Hepatocyte (in vitro differentiated cells): ENCODE measurements at regions not wholly inside any gene's neighbourhood (a gene's known extent, or its start where the extent isn't known, plus 50 kb on each side); places are given as distances from the start of the nearest gene placed in this dataset.

Experiments used
- DNase-seq: peaks from one replicate; pipeline ENCODE4 v3.0.0-alpha.2; 2016; ENCODE audit warnings: low spot score
- H2AFZ ChIP-seq: fragments of 200-600 bp; sonication (generic); 2 replicates; pipeline ENCODE4 v1.6.0; 2016; ENCODE audit warnings: antibody characterized with exemption, mild to moderate bottlenecking
- H3K27ac ChIP-seq: fragments of 200-600 bp; sonication (generic); 2 replicates; pipeline ENCODE4 v1.5.1; 2016; ENCODE audit warnings: mild to moderate bottlenecking
- H3K27me3 ChIP-seq: fragments of 200-600 bp; sonication (generic); 2 replicates; pipeline ENCODE4 v1.6.1; 2016
- H3K36me3 ChIP-seq: fragments of 200-600 bp; sonication (generic); replicated peaks from 2 replicates; pipeline ENCODE4 v1.5.1; 2016; ENCODE audit warnings: low read depth; ENCODE audit not compliant: insufficient read depth
- H3K4me1 ChIP-seq: fragments of 200-600 bp; sonication (generic); 2 replicates; pipeline ENCODE4 v1.5.1; 2016; ENCODE audit warnings: mild to moderate bottlenecking, moderate library complexity; ENCODE audit not compliant: insufficient read depth
- H3K4me2 ChIP-seq: fragments of 200-600 bp; sonication (generic); 2 replicates; pipeline ENCODE4 v1.6.0; 2016
- H3K4me3 ChIP-seq: fragments of 200-600 bp; sonication (generic); 2 replicates; pipeline ENCODE4 v1.5.1; 2016; ENCODE audit warnings: mild to moderate bottlenecking
- H3K79me2 ChIP-seq: fragments of 200-600 bp; sonication (generic); 2 replicates; pipeline ENCODE4 v1.6.0; 2017; ENCODE audit warnings: mild to moderate bottlenecking
- H3K9me2 ChIP-seq: fragments of 200-600 bp; sonication (generic); replicated peaks from 2 replicates; pipeline ENCODE4 v1.6.0; 2017; ENCODE audit warnings: mild to moderate bottlenecking; ENCODE audit not compliant: insufficient read depth
- H3K9me3 ChIP-seq: fragments of 200-600 bp; sonication (generic); 2 replicates; pipeline ENCODE4 v1.5.1; 2016; ENCODE audit warnings: low read depth, mild to moderate bottlenecking
- H4K20me1 ChIP-seq: fragments of 200-600 bp; sonication (generic); 2 replicates; pipeline ENCODE4 v1.6.0; 2016; ENCODE audit warnings: mild to moderate bottlenecking; ENCODE audit not compliant: insufficient read depth, poor library complexity, severe bottlenecking
- CTCF ChIP-seq: fragments of 200-600 bp; sonication (generic); IDR thresholded peaks from 2 replicates; pipeline ENCODE4 v1.5.1; 2016; ENCODE audit warnings: antibody characterized with exemption, mild to moderate bottlenecking; ENCODE audit not compliant: poor library complexity
- EZH2 ChIP-seq: fragments of 200-600 bp; sonication (generic); IDR thresholded peaks from 2 replicates; pipeline ENCODE4 v1.6.1; 2016; ENCODE audit warnings: antibody characterized with exemption, mild to moderate bottlenecking, borderline replicate concordance
- EZH2phosphoT487 ChIP-seq: fragments of 200-600 bp; sonication (generic); IDR thresholded peaks from one replicate; pipeline ENCODE4 v1.6.1; 2018; ENCODE audit warnings: antibody characterized with exemption, mild to moderate bottlenecking, low read depth, moderate library complexity; ENCODE audit not compliant: unreplicated experiment, severe bottlenecking
- WGBS: methylation state at CpG from one replicate; pipeline ENCODE4 v1.1.6; 2016; ENCODE audit warnings: low lambda C conversion rate; ENCODE audit errors: missing lambda C conversion rate; 5-methylcytosine and 5-hydroxymethylcytosine counted together

- H3K27ac ChIP-seq, result peak overlapping the region; percentile 91
- no peak overlapping the region for H2AFZ ChIP-seq
- H3K4me3 ChIP-seq, result no peak overlapping the region
- DNase-seq, result peak; percentile 60
- WGBS, result 55% methylated on average over 2 of the region's 2 CpGs
- no peaks in the 10 kb centered on the region for H3K9me3 ChIP-seq
- TF ChIP-seq CTCF, result no peak
- TF ChIP-seq EZH2phosphoT487, result no peak
- TF ChIP-seq EZH2, result no peak
- H3K36me3 ChIP-seq, result no peaks in the 10 kb centered on the region
- no peaks in the 10 kb centered on the region for H4K20me1 ChIP-seq
- H3K4me1 ChIP-seq, result peaks cover 47% of the 10 kb centered on the region
- H3K27me3 ChIP-seq, result no peaks in the 10 kb centered on the region
- no peaks in the 10 kb centered on the region for H3K79me2 ChIP-seq
- peak overlapping the region; percentile 15 for H3K4me2 ChIP-seq
- no peaks in the 10 kb centered on the region for H3K9me2 ChIP-seq
Measured at GRCh38 chr1:168834225-168834872, 105.3 kb upstream of the DPT start.

GRCh38 chr1:168835176-168835575 lies 106.2 kb upstream of the DPT start:
- no peak overlapping the region for H3K4me2 ChIP-seq
- no peaks in the 10 kb centered on the region for H3K36me3 ChIP-seq
- H3K79me2 ChIP-seq, result no peaks in the 10 kb centered on the region
- H3K4me3 ChIP-seq, result no peak overlapping the region
- H2AFZ ChIP-seq, result no peak overlapping the region
- no peaks in the 10 kb centered on the region for H3K27me3 ChIP-seq
- 88% methylated on average over 1 of the region's 1 CpG for WGBS
- TF ChIP-seq EZH2phosphoT487 (no peak), CTCF (no peak), EZH2 (no peak)
- peaks cover 42% of the 10 kb centered on the region for H3K4me1 ChIP-seq
- no peaks in the 10 kb centered on the region for H3K9me3 ChIP-seq
- no peaks in the 10 kb centered on the region for H3K9me2 ChIP-seq
- peak overlapping the region; percentile 61 for H3K27ac ChIP-seq
- H4K20me1 ChIP-seq, result no peaks in the 10 kb centered on the region
- no peak for DNase-seq

GRCh38 chr1:168835791-168836190 lies 106.8 kb upstream of the DPT start:
- Histone ChIP-seq H3K9me3 (no peaks in the 10 kb centered on the region), H3K4me2 (no peak overlapping the region), H3K9me2 (no peaks in the 10 kb centered on the region), H3K36me3 (no peaks in the 10 kb centered on the region), H3K27ac (peak overlapping the region; percentile 61), H3K4me3 (no peak overlapping the region), H2AFZ (no peak overlapping the region), H3K4me1 (peaks cover 38% of the 10 kb centered on the region), H4K20me1 (no peaks in the 10 kb centered on the region), H3K27me3 (no peaks in the 10 kb centered on the region), H3K79me2 (no peaks in the 10 kb centered on the region)
- 83% methylated on average over 2 of the region's 2 CpGs for WGBS
- TF ChIP-seq EZH2phosphoT487 (no peak), CTCF (no peak), EZH2 (no peak)
- DNase-seq, result no peak

- H2AFZ ChIP-seq, result no peak overlapping the region
Measured at GRCh38 chr1:168836469-168836868, 107.5 kb upstream of the DPT start.

More at GRCh38 chr1:168836469-168836868, 107.5 kb upstream of the DPT start:
- WGBS, result 91% methylated on average over 3 of the region's 3 CpGs
- no peaks in the 10 kb centered on the region for H3K9me2 ChIP-seq
- no peaks in the 10 kb centered on the region for H4K20me1 ChIP-seq
- no peaks in the 10 kb centered on the region for H3K79me2 ChIP-seq
- no peaks in the 10 kb centered on the region for H3K9me3 ChIP-seq
- peak overlapping the region; percentile 61 for H3K27ac ChIP-seq
- H3K4me2 ChIP-seq, result no peak overlapping the region
- H3K4me1 ChIP-seq, result peaks cover 31% of the 10 kb centered on the region
- no peak for DNase-seq
- no peak for TF ChIP-seq EZH2phosphoT487
- no peak for TF ChIP-seq EZH2
- TF ChIP-seq CTCF, result no peak
- H3K27me3 ChIP-seq, result no peaks in the 10 kb centered on the region
- no peaks in the 10 kb centered on the region for H3K36me3 ChIP-seq
- H3K4me3 ChIP-seq, result no peak overlapping the region
